Smooth muscle cell (in vitro differentiated cells): ENCODE measurements at regions not wholly inside any gene's neighbourhood (a gene's known extent, or its start where the extent isn't known, plus 50 kb on each side); places are given as distances from the start of the nearest gene placed in this dataset.

ENCODE experiments used
- DNase-seq: peaks from one replicate; lab custom pipeline; 2025; ENCODE audit not compliant: unreplicated experiment; lab: John Stamatoyannopoulos, UW
- H2AFZ ChIP-seq: fragments of 200-600 bp; sonication (generic); 2 replicates; pipeline ENCODE4 v1.6.0; 2016; ENCODE audit warnings: antibody characterized with exemption, low read depth, mild to moderate bottlenecking
- H3F3A ChIP-seq: fragments of 200-600 bp; sonication (generic); 2 replicates; pipeline ENCODE4 v1.6.0; 2017; ENCODE audit warnings: antibody characterized with exemption, low read depth
- H3K27ac ChIP-seq: fragments of 200-600 bp; sonication (generic); 2 replicates; pipeline ENCODE4 v1.5.1; 2016; ENCODE audit warnings: low read depth, mild to moderate bottlenecking
- H3K27me3 ChIP-seq: fragments of 200-600 bp; sonication (generic); 2 replicates; pipeline ENCODE4 v1.6.1; 2016; ENCODE audit warnings: low read depth, mild to moderate bottlenecking
- H3K36me3 ChIP-seq: fragments of 200-600 bp; sonication (generic); 2 replicates; pipeline ENCODE4 v1.5.1; 2016; ENCODE audit warnings: low read depth
- H3K4me1 ChIP-seq: fragments of 200-600 bp; sonication (generic); 2 replicates; pipeline ENCODE4 v1.5.1; 2016; ENCODE audit warnings: low read depth
- H3K4me2 ChIP-seq: fragments of 200-600 bp; sonication (generic); 2 replicates; pipeline ENCODE4 v1.6.0; 2016; ENCODE audit warnings: mild to moderate bottlenecking
- H3K4me3 ChIP-seq: fragments of 200-600 bp; sonication (generic); 2 replicates; pipeline ENCODE4 v1.5.1; 2016; ENCODE audit warnings: mild to moderate bottlenecking
- H3K79me2 ChIP-seq: fragments of 200-600 bp; sonication (generic); 2 replicates; pipeline ENCODE4 v1.6.0; 2016; ENCODE audit warnings: low read depth, mild to moderate bottlenecking
- H3K9ac ChIP-seq: fragments of 200-600 bp; sonication (generic); 2 replicates; pipeline ENCODE4 v1.6.0; 2016; ENCODE audit warnings: low read depth
- H3K9me3 ChIP-seq: fragments of 200-600 bp; sonication (generic); replicated peaks from 2 replicates; pipeline ENCODE4 v1.5.1; 2016; ENCODE audit warnings: low read depth
- H4K20me1 ChIP-seq: fragments of 200-600 bp; sonication (generic); 2 replicates; pipeline ENCODE4 v1.6.0; 2016; ENCODE audit warnings: low read depth
- WGBS: methylation state at CpG from one replicate; pipeline ENCODE4 v1.1.7; 2016; ENCODE audit warnings: low lambda C conversion rate; 5-methylcytosine and 5-hydroxymethylcytosine counted together
- TF ChIP-seq, protein P1 (sequence below): fragments of 200-600 bp; sonication (generic); IDR thresholded peaks from 2 replicates; pipeline ENCODE4 v1.5.1; 2017; ENCODE audit warnings: borderline replicate concordance, mild to moderate bottlenecking, antibody characterized with exemption; ENCODE audit not compliant: insufficient read depth, poor library complexity, severe bottlenecking

DNA sequence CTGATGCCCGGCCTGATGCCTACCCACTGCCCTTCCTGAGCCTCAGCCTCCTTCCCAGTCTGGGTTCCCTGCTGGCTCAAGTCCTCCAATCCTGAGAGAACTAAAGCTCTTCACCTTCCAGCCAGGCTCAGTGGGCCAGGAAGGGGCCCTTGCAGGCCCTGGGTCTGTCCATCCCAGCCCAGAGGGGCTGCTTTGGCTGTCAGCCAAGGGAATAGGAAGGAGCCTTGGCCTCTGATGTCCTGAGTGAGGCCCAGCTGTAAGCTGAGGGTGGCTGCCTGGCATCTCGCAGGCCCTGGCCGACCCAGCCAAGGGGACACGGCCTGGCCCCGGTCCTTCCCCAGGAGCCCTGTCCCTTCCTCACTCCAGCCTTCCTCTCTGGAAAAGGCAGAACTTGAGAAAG, 83.4 kb downstream of the DHCR7 start:
- Histone ChIP-seq H3K36me3 (no peaks in the 10 kb centered on the region), H3K79me2 (no peaks in the 10 kb centered on the region), H3K4me2 (no peak overlapping the region), H4K20me1 (no peaks in the 10 kb centered on the region), H3K4me1 (no peaks in the 10 kb centered on the region), H3F3A (no peaks in the 10 kb centered on the region), H3K9ac (no peak overlapping the region), H3K27ac (no peak overlapping the region), H3K4me3 (no peak overlapping the region), H3K27me3 (no peaks in the 10 kb centered on the region), H3K9me3 (no peaks in the 10 kb centered on the region), H2AFZ (no peak overlapping the region)
- TF ChIP-seq, protein P1, sequence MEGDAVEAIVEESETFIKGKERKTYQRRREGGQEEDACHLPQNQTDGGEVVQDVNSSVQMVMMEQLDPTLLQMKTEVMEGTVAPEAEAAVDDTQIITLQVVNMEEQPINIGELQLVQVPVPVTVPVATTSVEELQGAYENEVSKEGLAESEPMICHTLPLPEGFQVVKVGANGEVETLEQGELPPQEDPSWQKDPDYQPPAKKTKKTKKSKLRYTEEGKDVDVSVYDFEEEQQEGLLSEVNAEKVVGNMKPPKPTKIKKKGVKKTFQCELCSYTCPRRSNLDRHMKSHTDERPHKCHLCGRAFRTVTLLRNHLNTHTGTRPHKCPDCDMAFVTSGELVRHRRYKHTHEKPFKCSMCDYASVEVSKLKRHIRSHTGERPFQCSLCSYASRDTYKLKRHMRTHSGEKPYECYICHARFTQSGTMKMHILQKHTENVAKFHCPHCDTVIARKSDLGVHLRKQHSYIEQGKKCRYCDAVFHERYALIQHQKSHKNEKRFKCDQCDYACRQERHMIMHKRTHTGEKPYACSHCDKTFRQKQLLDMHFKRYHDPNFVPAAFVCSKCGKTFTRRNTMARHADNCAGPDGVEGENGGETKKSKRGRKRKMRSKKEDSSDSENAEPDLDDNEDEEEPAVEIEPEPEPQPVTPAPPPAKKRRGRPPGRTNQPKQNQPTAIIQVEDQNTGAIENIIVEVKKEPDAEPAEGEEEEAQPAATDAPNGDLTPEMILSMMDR: no peak
- no peak for DNase-seq
- WGBS: 98% methylated on average over 5 of the region's 5 CpGs

DNA sequence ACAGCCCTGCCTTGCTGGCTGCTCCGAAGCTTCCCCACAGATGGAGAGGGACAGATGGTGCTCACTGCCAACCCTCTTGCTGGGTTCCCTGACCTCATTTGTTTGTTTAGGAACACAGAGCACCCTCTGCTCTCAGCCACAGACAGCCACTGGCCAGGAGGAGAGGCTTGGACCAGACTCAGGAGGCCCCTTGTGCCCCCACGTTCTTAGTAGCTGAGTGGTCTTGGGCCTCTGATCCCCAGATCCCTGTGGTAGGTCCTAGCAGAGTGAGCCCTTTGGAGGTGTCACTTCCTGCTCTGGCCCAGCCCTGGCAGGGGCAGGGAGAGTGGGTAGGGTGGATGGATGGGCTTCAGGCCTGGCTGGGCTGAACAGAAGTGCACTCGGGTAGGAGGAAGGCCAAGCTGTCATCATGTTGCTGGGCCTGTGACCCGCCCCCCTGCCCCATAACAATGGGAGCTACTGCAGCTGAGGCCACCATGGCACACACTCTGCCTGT, 84.0 kb downstream of the DHCR7 start:
- TF ChIP-seq, protein P1: no peak
- 83% methylated on average over 3 of the region's 4 CpGs for WGBS
- Histone ChIP-seq H3K9me3 (no peaks in the 10 kb centered on the region), H3K4me3 (no peak overlapping the region), H3K4me1 (no peaks in the 10 kb centered on the region), H3F3A (no peaks in the 10 kb centered on the region), H3K9ac (no peak overlapping the region), H4K20me1 (no peaks in the 10 kb centered on the region), H2AFZ (no peak overlapping the region), H3K27me3 (no peaks in the 10 kb centered on the region), H3K79me2 (no peaks in the 10 kb centered on the region), H3K27ac (no peak overlapping the region), H3K4me2 (no peak overlapping the region), H3K36me3 (no peaks in the 10 kb centered on the region)
- no peak for DNase-seq

DNA sequence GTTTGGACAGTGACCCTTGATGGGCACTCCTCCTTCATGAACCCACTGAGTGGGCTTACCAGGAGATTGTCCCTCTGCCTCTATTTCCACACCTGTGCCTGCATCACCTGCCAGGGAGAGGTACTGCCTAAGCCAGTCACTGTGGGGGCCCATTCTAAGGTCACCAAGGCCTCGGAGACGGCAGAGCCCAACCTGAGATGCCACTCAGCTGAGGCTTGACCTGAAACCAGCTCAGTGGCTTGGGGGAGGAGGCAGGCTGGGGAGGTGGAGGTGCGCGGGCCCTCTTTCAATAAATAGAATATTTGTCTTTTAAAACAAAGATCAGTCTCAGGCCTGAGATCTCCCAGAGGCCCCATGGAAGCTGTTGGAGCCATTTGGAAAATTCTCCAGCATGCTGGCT, 84.5 kb downstream of the DHCR7 start:
- Histone ChIP-seq H3K4me2 (no peak overlapping the region), H3K4me3 (no peak overlapping the region), H3K27me3 (no peaks in the 10 kb centered on the region), H3K79me2 (no peaks in the 10 kb centered on the region), H3K4me1 (no peaks in the 10 kb centered on the region), H3K9ac (no peak overlapping the region), H3F3A (no peaks in the 10 kb centered on the region), H3K36me3 (no peaks in the 10 kb centered on the region), H3K27ac (no peak overlapping the region), H2AFZ (no peak overlapping the region), H3K9me3 (no peaks in the 10 kb centered on the region), H4K20me1 (no peaks in the 10 kb centered on the region)
- TF ChIP-seq, protein P1: no peak
- DNase-seq: no peak
- 75% methylated on average over 4 of the region's 4 CpGs for WGBS

DNA sequence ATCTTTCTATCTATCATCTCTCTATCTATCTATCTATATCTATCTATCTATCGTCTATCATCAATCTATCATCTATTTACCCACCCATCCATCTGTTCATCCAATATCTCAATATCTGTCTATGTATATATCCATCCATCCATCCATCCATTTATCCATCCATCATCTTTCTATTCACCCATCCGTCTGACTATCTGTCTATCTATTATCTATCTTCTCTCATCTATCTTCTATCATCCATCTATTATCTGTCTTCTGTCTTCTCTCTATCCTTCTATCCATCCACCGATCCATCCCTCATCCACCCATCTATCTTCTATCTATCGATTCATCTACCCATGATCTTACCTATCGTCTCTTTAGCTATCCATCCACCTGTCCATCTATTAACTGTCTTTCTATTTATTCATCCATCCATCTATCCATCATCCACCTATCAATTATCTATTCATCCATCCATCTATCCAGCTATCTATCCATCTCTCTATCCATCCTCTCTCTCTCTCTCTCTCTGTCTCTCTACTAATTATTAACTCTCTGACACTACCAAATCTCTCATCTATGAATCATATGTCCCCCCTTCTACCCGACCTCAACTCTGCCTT, 89.1 kb downstream of the DHCR7 start:
- Histone ChIP-seq H3K9ac (no peak overlapping the region), H4K20me1 (no peaks in the 10 kb centered on the region), H3K27ac (no peak overlapping the region), H3K4me3 (no peak overlapping the region), H3K36me3 (no peaks in the 10 kb centered on the region), H3K27me3 (no peaks in the 10 kb centered on the region), H3K4me2 (no peak overlapping the region), H3K79me2 (no peaks in the 10 kb centered on the region), H3K9me3 (no peaks in the 10 kb centered on the region), H3K4me1 (no peaks in the 10 kb centered on the region), H2AFZ (no peak overlapping the region), H3F3A (no peaks in the 10 kb centered on the region)
- WGBS: 78% methylated on average over 6 of the region's 6 CpGs
- TF ChIP-seq, protein P1: no peak
- DNase-seq: no peak
